Fibroblast of the aortic adventitia (primary cell): ENCODE measurements at regions not wholly inside any gene's neighbourhood (a gene's known extent, or its start where the extent isn't known, plus 50 kb on each side); places are given as distances from the start of the nearest gene placed in this dataset.
A peak's percentile ranks its signal among the peaks of the same experiment; 100 is the strongest.
"Not testable (repeated sequence)": the region's sequence is repeated elsewhere in the genome, so short reads cannot be mapped to it uniquely, and the experiment has no call there.

Experiments used
- DNase-seq: peaks from one replicate; pipeline ENCODE4 v3.0.0-alpha.2; 2010; ENCODE audit warnings: low read depth
- H3K4me3 ChIP-seq: 2 replicates; pipeline ENCODE4 v1.5.1; 2011; ENCODE audit warnings: low read depth, mild to moderate bottlenecking, control low read depth, low read length, moderate library complexity
- CTCF ChIP-seq: IDR thresholded peaks from 2 replicates; pipeline ENCODE4 v1.5.1; 2011; ENCODE audit warnings: mild to moderate bottlenecking, low read length, control low read depth, inconsistent platforms; ENCODE audit not compliant: insufficient read depth

DNA sequence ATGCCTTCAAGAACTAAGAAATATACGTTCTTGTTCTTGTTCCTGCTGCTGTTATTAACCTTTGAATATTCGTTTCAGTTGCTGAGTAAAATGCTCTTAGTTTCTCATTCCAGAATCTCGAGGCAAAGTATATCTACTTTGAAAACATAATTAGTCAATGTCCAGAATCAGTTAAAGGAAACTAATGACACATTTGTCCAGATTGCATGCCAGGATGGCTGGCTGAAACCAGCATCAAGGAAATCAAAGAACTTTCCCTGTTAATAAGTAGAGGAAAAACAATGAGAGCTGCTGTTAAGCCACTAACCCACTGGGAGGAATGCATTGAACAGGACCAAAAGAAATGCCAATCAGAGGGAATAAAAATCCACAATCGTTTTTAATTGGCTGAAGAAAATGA lies 196.9 kb downstream of the ALDH8A1 start:
- TF ChIP-seq CTCF, result no peak
- no peak overlapping the region for H3K4me3 ChIP-seq
- no peak for DNase-seq

DNA sequence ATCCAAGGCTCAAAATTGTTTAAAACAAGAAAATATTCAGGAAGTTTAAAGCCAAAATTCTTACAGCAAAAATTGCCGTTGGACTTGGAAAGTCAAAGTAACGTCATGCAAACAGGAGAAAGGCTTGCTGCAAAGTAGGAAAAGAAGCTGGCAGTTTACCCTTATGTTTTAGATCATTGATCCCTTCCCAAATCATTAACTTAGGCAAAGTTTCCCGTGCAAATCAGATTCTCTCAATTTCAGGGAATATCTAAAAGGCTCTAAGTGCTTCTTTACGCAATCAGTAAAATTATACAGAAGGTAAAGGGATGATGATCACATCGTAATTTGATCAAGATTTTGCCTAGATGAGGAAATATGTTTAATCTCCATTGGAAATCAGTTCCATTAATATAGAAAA lies 197.5 kb downstream of the ALDH8A1 start:
- H3K4me3 ChIP-seq, result no peak overlapping the region
- no peak for DNase-seq
- TF ChIP-seq CTCF, result no peak

GRCh38 chr6:134750669-134751068 lies 199.2 kb downstream of the ALDH8A1 start:
- no peak for TF ChIP-seq CTCF
- peak; percentile 15 for DNase-seq
- H3K4me3 ChIP-seq, result no peak overlapping the region

- H3K4me3 ChIP-seq, result no peak overlapping the region
- no peak for DNase-seq
- no peak for TF ChIP-seq CTCF
These were observed 201.4 kb downstream of the ALDH8A1 start for GRCh38 chr6:134748484-134748883.

- not testable (repeated sequence) for DNase-seq, H3K4me3 ChIP-seq
These were observed 202.7 kb downstream of the ALDH8A1 start for GRCh38 chr6:134747197-134747596.

DNA sequence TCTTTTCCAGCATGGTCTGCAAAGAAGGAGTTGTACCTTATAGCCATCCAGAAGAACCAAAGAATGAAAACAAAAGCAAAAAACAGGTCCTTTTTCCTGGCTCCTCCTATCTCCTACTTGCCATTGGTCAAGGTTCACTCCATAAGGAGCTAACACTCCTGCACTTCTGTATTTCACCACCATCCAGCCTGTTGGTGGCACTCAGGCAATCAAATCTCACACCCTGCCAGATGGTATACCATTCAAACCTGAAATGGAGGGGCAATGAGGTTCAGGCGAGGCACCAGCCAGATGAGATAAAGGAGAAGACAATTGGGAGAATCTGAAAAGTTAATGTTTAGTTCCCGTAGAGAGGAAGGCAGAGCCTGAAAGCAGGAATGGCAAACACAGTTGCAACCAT lies 203.8 kb downstream of the ALDH8A1 start:
- no peak for TF ChIP-seq CTCF
- H3K4me3 ChIP-seq, result no peak overlapping the region
- no peak for DNase-seq

- not testable (repeated sequence) for H3K4me3 ChIP-seq, DNase-seq
These were observed 204.7 kb downstream of the ALDH8A1 start for GRCh38 chr6:134745192-134745591.

DNA sequence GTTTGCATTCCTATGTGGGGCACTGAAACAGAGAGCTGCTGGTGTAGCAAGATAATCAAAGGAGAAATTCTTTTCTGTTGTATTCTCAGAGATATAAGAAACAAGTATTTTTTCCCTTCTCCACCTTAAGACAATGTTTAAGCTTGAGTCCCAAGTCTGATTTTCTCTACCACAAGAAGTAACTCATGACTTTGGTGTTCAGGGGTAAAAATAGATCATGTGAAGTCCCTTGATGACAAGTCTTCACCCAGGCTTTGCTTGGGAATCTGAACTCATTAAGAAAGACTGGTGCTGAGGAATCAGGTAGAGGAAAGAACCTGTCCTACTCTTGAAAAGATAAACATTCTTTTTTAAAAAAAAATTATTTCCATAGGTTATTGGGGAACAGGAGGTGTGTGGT lies 205.6 kb downstream of the ALDH8A1 start:
- peak; percentile 15 for DNase-seq
- no peak for TF ChIP-seq CTCF
- no peak overlapping the region for H3K4me3 ChIP-seq
